Upper lobe of right lung (tissue), 1 donor: ENCODE measurements at regions not wholly inside any gene's neighbourhood (a gene's known extent, or its start where the extent isn't known, plus 50 kb on each side); places are given as distances from the start of the nearest gene placed in this dataset.
"Not testable (repeated sequence)": the region's sequence is repeated elsewhere in the genome, so short reads cannot be mapped to it uniquely, and the experiment has no call there.

Experiments used
- ATAC-seq: fragments of 200-7000 bp; cut with Tn5 transposase; one replicate; pipeline ENCODE4 v1.9.1; 2020; ENCODE audit warnings: mild to moderate bottlenecking, moderate library complexity
- DNase-seq: peaks from one replicate; pipeline ENCODE4 v3.0.0-alpha.2; 2020
- H3K27ac ChIP-seq: fragments of 200-600 bp; one replicate; pipeline ENCODE4 v1.8.0; 2022
- H3K27me3 ChIP-seq: fragments of 200-600 bp; one replicate; pipeline ENCODE4 v1.8.0; 2022; ENCODE audit warnings: mild to moderate bottlenecking
- H3K36me3 ChIP-seq: fragments of 200-600 bp; one replicate; pipeline ENCODE4 v1.8.0; 2022
- H3K4me1 ChIP-seq: fragments of 200-600 bp; one replicate; pipeline ENCODE4 v1.8.0; 2022
- H3K4me3 ChIP-seq: fragments of 200-600 bp; one replicate; pipeline ENCODE4 v1.8.0; 2022; ENCODE audit warnings: mild to moderate bottlenecking
- H3K9me3 ChIP-seq: fragments of 200-600 bp; one replicate; pipeline ENCODE4 v1.8.0; 2022
- CTCF ChIP-seq: fragments of 200-600 bp; IDR thresholded peaks from one replicate; pipeline ENCODE4 v1.8.0; 2022; ENCODE audit warnings: antibody characterized with exemption
- intact Hi-C: fragments of 100-400 bp; cut with DNase I; formaldehyde crosslinking; loops from one replicate; pipeline ENCODE4 v1.11.0; 2022
- donor health status: DM: no; HTN: yes; CAD: no; lungs with severe emphysema.

DNA sequence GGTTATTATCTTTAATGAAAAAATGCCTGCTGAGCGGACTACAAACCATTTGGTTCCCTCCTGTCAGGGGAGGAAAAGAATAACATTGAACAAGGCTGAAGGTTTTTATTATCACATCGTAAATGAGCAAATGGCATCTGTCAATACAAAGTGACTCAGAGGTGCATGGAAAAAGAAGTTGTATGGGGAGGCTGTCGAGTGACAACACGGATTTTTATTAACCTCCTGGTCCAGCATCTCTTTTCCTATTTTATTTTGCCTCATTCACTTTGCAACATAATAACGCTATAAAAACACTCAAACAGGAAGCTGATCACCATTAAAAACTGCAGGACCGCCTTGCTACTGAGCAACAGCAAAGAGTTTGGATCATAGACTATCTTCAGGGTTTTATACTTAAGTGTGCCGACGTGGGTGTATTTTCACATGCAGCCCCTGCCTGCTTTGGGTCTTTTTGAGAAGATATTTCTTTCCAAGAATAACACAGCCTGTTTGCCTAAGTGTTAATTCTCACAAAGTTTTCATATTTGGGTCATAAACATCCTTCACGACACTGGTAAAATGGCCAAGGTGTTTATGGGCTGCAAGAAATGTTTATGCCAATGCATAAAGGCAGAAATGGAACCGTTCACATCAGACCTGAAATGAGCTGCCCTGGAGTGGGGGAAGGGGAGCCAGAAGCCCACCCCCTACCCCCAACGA, 132.1 kb upstream of the SALL4 start:
- ATAC-seq (no peak), DNase-seq (no peak)
- Histone ChIP-seq H3K4me3 (no peak overlapping the region), H3K4me1 (no peaks in the 10 kb centered on the region), H3K9me3 (no peaks in the 10 kb centered on the region), H3K36me3 (no peaks in the 10 kb centered on the region), H3K27me3 (no peaks in the 10 kb centered on the region), H3K27ac (no peak overlapping the region)
- TF ChIP-seq CTCF, result no peak
- intact Hi-C loops, result no loop called here

DNA sequence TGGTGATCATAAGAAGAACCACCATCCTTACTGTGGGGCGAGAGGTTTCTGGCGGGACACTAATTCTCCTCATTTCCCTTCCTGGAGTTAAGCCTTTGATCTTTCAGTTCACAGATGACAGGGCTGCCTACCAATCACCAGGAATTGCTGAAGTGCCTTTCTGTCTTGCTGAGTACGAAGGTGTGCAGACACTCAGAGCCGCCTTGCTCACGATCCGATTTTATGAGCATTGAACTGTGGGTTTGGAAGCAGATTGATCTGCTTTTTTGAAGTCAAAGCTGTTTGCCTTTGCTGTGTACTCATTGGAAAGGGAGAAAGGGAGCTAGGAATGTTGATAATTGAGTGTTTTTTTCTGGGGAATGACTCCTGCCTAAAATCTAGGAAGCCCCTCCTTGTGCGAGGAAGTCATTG, 129.1 kb upstream of the SALL4 start:
- no peak overlapping the region for H3K27ac ChIP-seq
- ATAC-seq, result no peak
- no peaks in the 10 kb centered on the region for H3K36me3 ChIP-seq
- TF ChIP-seq CTCF, result no peak
- H3K4me1 ChIP-seq, result no peaks in the 10 kb centered on the region
- H3K4me3 ChIP-seq, result no peak overlapping the region
- DNase-seq, result no peak
- H3K27me3 ChIP-seq, result no peaks in the 10 kb centered on the region
- intact Hi-C loops, result no loop called here
- no peaks in the 10 kb centered on the region for H3K9me3 ChIP-seq

DNA sequence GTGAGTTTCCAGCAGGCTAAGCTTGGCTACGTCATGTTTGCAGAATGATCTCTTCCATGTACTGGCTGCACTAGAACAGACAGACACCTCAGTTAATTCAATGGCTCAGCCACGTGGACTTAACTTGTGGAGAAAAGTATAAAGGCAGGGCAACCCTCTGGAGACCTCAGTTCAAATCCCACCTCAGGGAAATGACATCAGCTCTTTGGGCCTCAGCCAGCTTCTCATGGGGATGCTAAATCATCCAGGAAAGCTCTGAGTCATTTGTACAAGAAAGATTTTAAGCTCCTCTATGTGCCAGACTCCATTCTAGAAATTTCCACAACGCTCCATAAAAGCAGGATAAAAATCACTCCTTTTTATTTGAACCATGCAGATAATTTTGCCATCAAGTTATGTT, 128.5 kb upstream of the SALL4 start:
- no peaks in the 10 kb centered on the region for H3K9me3 ChIP-seq
- ATAC-seq, result no peak
- intact Hi-C loops, result no loop called here
- H3K36me3 ChIP-seq, result no peaks in the 10 kb centered on the region
- no peak overlapping the region for H3K4me3 ChIP-seq
- no peak for DNase-seq
- no peaks in the 10 kb centered on the region for H3K4me1 ChIP-seq
- no peak for TF ChIP-seq CTCF
- no peak overlapping the region for H3K27ac ChIP-seq
- no peaks in the 10 kb centered on the region for H3K27me3 ChIP-seq

GRCh38 chr20:51928931-51929330, 126.6 kb upstream of the SALL4 start:
- intact Hi-C loops, result no loop called here
- no peak for ATAC-seq
- no peak overlapping the region for H3K27ac ChIP-seq

DNA sequence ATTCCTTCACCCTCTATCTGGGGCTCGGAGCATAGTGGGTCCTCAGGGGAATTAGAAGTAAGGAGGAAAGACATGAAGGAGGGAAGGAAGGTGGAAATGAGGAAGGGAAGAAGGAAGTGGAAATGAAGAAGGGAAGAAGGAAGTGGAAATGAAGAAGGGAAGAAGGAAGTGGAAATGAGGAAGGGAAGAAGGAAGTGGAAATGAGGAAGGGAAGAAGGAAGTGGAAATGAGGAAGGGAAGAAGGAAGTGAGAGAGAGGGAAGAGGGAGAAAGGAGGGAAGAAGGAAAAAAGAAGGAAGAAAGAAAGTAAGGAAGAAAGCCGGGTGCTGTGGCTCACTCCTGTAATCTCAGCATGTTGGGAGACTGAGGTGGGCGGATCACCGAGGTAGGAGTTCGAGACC, 125.6 kb upstream of the SALL4 start:
- H3K4me1 ChIP-seq, H3K27ac ChIP-seq, DNase-seq, H3K9me3 ChIP-seq, H3K4me3 ChIP-seq, intact Hi-C loops, H3K36me3 ChIP-seq, H3K27me3 ChIP-seq, ATAC-seq: not testable (repeated sequence)

More at GRCh38 chr20:51928931-51929330, 126.6 kb upstream of the SALL4 start:
- no peak for TF ChIP-seq CTCF
- Histone ChIP-seq H3K27me3 (no peaks in the 10 kb centered on the region), H3K9me3 (no peaks in the 10 kb centered on the region), H3K4me1 (no peaks in the 10 kb centered on the region), H3K36me3 (no peaks in the 10 kb centered on the region), H3K4me3 (no peak overlapping the region)
- DNase-seq, result no peak

DNA sequence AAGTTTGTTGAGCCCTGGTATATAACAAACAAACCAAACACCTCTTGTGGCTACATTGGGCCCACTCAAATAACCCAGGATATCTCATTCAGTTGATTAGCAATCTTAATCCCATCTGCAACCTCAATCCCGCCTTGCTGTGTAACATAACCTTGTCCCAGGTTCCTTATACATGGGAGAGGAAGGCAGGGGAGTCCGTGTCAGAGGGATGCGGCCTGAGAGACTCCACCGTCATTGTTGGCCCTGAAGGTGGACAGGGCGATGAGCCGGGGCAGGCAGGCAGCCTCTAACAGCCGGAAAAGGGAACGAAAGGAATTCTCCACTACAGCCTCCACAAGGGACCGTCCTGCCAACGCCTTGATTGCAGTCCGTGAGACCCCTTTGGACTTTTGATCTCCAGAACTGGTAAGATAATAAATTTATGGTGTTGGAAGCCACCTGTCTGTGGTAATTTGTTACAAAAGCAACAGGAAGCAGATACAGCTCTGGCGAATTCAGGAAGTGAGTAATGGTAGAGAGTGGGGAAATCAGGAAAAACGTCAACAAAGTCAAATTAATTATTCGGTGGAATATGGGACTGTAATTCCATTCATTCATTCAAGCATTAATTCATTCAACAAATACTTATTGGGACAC, 124.5 kb upstream of the SALL4 start:
- no peak for ATAC-seq
- no peak for TF ChIP-seq CTCF
- intact Hi-C loops, result no loop called here

More for the DNA sequence above, 124.5 kb upstream of the SALL4 start:
- Histone ChIP-seq H3K4me3 (no peak overlapping the region), H3K9me3 (no peaks in the 10 kb centered on the region), H3K36me3 (no peaks in the 10 kb centered on the region), H3K27me3 (no peaks in the 10 kb centered on the region), H3K4me1 (no peaks in the 10 kb centered on the region), H3K27ac (no peak overlapping the region)
- no peak for DNase-seq
